Mucosa of descending colon (tissue), 3 donors: ENCODE measurements at regions not wholly inside any gene's neighbourhood (a gene's known extent, or its start where the extent isn't known, plus 50 kb on each side); places are given as distances from the start of the nearest gene placed in this dataset.

Experiments used
- ATAC-seq: fragments of 200-7000 bp; cut with Tn5 transposase; one replicate; pipeline ENCODE4 v1.9.1; 2020; ENCODE audit warnings: mild to moderate bottlenecking, moderate library complexity
- DNase-seq, 3 donors: peaks; one replicate each; pipeline ENCODE4 v3.0.0-alpha.2; 2020
- H3K36me3 ChIP-seq: fragments of 200-600 bp; one replicate; pipeline ENCODE4 v1.8.0; 2021; ENCODE audit warnings: low read depth, mild to moderate bottlenecking
- H3K4me1 ChIP-seq: fragments of 200-600 bp; one replicate; pipeline ENCODE4 v1.8.0; 2021; ENCODE audit warnings: low read depth, mild to moderate bottlenecking
- H3K4me3 ChIP-seq: fragments of 200-600 bp; one replicate; pipeline ENCODE4 v1.8.0; 2021; ENCODE audit warnings: mild to moderate bottlenecking
- H3K9me3 ChIP-seq: fragments of 200-600 bp; one replicate; pipeline ENCODE4 v1.8.0; 2021; ENCODE audit warnings: mild to moderate bottlenecking
- intact Hi-C, 2 donors: fragments of 100-400 bp; cut with DNase I in 1 of 2; cut with micrococcal nuclease in 1 of 2; formaldehyde crosslinking; loops; one replicate each; pipeline versions ENCODE4 v1.11.0 to v1.11.1; 2022; cut with DNase I, micrococcal nuclease
- TF ChIP-seq, protein P1 (sequence below): fragments of 200-600 bp; IDR thresholded peaks from one replicate; pipeline ENCODE4 v1.8.0; 2022; ENCODE audit warnings: antibody characterized with exemption, mild to moderate bottlenecking
- donor health status: DM: no; HTN: no; CAD: no; lungs with moderate emphysema.
- donor health status: DM: no; HTN: no; CAD: no.
- donor health status: DM: no; HTN: yes; CAD: no.

GRCh38 chr12:30837595-30837994 lies 82.8 kb upstream of the CAPRIN2 start:
- intact Hi-C loops: no loop called here
- Histone ChIP-seq H3K4me1 (no peaks in the 10 kb centered on the region), H3K36me3 (no peaks in the 10 kb centered on the region), H3K9me3 (no peaks in the 10 kb centered on the region), H3K4me3 (no peak overlapping the region)
- TF ChIP-seq, protein P1, sequence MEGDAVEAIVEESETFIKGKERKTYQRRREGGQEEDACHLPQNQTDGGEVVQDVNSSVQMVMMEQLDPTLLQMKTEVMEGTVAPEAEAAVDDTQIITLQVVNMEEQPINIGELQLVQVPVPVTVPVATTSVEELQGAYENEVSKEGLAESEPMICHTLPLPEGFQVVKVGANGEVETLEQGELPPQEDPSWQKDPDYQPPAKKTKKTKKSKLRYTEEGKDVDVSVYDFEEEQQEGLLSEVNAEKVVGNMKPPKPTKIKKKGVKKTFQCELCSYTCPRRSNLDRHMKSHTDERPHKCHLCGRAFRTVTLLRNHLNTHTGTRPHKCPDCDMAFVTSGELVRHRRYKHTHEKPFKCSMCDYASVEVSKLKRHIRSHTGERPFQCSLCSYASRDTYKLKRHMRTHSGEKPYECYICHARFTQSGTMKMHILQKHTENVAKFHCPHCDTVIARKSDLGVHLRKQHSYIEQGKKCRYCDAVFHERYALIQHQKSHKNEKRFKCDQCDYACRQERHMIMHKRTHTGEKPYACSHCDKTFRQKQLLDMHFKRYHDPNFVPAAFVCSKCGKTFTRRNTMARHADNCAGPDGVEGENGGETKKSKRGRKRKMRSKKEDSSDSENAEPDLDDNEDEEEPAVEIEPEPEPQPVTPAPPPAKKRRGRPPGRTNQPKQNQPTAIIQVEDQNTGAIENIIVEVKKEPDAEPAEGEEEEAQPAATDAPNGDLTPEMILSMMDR: no peak
- no peak for DNase-seq
- ATAC-seq: no peak

DNA sequence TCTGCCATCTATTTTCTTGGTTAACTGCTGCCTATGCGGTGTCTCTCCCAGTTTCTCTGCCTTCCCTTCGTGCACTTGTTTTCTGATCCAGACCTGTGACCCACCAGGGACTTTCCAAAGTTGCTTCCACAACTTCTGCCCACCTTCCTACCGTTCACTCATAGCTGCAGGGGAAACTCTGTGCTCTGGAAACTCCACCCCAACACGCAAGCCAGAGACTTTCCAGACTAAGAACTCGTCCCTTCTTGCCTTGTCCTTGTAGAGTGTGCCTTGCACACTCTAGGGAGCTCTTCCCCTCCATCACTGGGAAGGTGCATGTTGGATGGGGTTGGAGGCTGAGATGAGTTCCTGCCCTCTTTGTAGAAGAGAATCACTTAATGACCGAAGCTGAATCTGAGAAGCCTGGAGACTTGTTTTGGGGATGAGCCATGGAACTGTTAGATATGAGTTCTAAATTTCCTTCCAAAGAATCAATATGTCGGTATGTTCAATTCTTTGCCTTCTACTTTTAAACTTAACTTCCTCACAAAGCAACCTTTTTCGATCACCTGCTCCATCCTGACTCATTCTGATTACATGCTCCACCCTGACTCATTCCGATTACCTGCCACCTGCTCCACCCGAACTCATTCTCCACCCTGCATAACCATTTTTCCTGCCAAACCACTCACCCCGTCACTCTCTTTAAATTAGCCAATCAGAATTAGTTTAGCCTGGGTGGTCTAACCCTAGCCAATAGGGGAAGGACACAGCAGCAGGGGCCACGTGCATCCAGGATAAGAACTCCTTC lies 82.1 kb upstream of the CAPRIN2 start:
- TF ChIP-seq, protein P1: no peak
- Histone ChIP-seq H3K4me3 (no peak overlapping the region), H3K9me3 (no peaks in the 10 kb centered on the region), H3K4me1 (no peaks in the 10 kb centered on the region), H3K36me3 (no peaks in the 10 kb centered on the region)
- no peak for DNase-seq
- ATAC-seq: no peak
- intact Hi-C loops: no loop called here

GRCh38 chr12:30835216-30835615 lies 80.5 kb upstream of the CAPRIN2 start:
- TF ChIP-seq, protein P1: no peak
- H3K4me1 ChIP-seq: no peaks in the 10 kb centered on the region
- DNase-seq (no peak), ATAC-seq (no peak)
- no peaks in the 10 kb centered on the region for H3K36me3 ChIP-seq
- H3K4me3 ChIP-seq: no peak overlapping the region
- intact Hi-C loops: no loop called here
- no peaks in the 10 kb centered on the region for H3K9me3 ChIP-seq

DNA sequence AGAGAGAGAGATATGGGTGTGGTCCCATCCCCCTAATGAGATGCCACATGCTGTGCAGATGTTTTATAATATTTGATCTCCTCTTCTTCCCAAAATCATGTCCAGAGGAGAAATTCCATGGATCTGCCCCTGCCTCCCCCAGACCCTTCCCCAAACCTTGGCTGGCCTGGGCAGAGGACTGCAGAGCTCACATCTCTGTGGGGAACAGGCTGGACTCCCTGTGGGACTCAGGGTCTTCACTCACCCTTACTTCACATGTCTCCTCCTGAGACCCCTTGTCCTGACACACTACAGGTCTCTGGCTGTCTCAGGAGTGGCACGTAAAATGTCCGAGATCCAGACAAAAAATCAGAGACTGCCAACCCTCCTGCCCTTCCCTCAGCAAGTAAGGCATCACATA lies 76.0 kb upstream of the CAPRIN2 start:
- H3K36me3 ChIP-seq: no peaks in the 10 kb centered on the region
- TF ChIP-seq, protein P1: no peak
- no peak for ATAC-seq
- H3K4me3 ChIP-seq: no peak overlapping the region
- no peak for DNase-seq
- intact Hi-C loops: no loop called here
- no peaks in the 10 kb centered on the region for H3K9me3 ChIP-seq
- H3K4me1 ChIP-seq: no peaks in the 10 kb centered on the region

- DNase-seq (no peak), ATAC-seq (no peak)
- no peaks in the 10 kb centered on the region for H3K36me3 ChIP-seq
- TF ChIP-seq, protein P1: no peak
- no peaks in the 10 kb centered on the region for H3K9me3 ChIP-seq
- no peaks in the 10 kb centered on the region for H3K4me1 ChIP-seq
- no peak overlapping the region for H3K4me3 ChIP-seq
- intact Hi-C loops: no loop called here
Measured at GRCh38 chr12:30829876-30830275, 75.1 kb upstream of the CAPRIN2 start.
